ENCODE measurements at regions not wholly inside any gene's neighbourhood (a gene's known extent, or its start where the extent isn't known, plus 50 kb on each side); places are given as distances from the start of the nearest gene placed in this dataset.
"Not testable (repeated sequence)": the region's sequence is repeated elsewhere in the genome, so short reads cannot be mapped to it uniquely, and the experiment has no call there.

- POLR2A ChIA-PET: interaction anchor here (0.6 kb wide), 1 partner anchor 86 kb away, joined by 3 read pairs; no protein-coding TSS in a partner anchor
- Histone ChIP-seq H3K9me2 (ENCODE audit: insufficient read depth, low read length) (no peaks in the 10 kb centered on the region), H3K9me3 (ENCODE audit: low read length) (no peaks in the 10 kb centered on the region), H3K36me3 (ENCODE audit: insufficient read depth, low read length) (no peaks in the 10 kb centered on the region), H3K4me2 (ENCODE audit: low read length) (no peak overlapping the region), H3K4me1 (ENCODE audit: insufficient read depth, low read length, poor library complexity, severe bottlenecking) (peaks cover 9% of the 10 kb centered on the region), H2AFZ (ENCODE audit: low read length) (no peak overlapping the region), H4K20me1 (ENCODE audit: insufficient read depth, low read length) (no peaks in the 10 kb centered on the region), H3K79me2 (ENCODE audit: insufficient read depth, low read depth, low read length) (no peaks in the 10 kb centered on the region), H3K4me3 (ENCODE audit: low read depth, low read length, poor library complexity, severe bottlenecking) (no peak overlapping the region), H3K27ac (ENCODE audit: low read depth, low read length, poor library complexity, severe bottlenecking) (no peak overlapping the region)
- CTCF ChIA-PET (ENCODE audit: unreplicated experiment): no interaction called here
- DNase-seq (ENCODE audit: low spot score): no peak
- TF ChIP-seq EZH2phosphoT487 (IDR thresholded peaks at IDR 0.05; ENCODE audit: borderline replicate concordance, low read depth, low read length): no peak
- TF ChIP-seq CTCF (conservative IDR thresholded peaks at IDR 0.05; ENCODE audit: low read length): no peak
- no TSS peak for BruUV-seq (replicated peaks)
- intact Hi-C loops (cut with micrococcal nuclease; ENCODE audit: unreplicated experiment): no loop called here
These were observed 92.3 kb upstream of the TARDBP start for GRCh38 chr1:10920063-10920626.

GRCh38 chr1:10922315-10923060 lies 90.0 kb upstream of the TARDBP start:
- DNase-seq (ENCODE audit: low spot score); H3K9me3 ChIP-seq (ENCODE audit: low read length); CTCF ChIA-PET (ENCODE audit: unreplicated experiment); H2AFZ ChIP-seq (ENCODE audit: low read length); H3K27ac ChIP-seq (ENCODE audit: low read depth, low read length, poor library complexity, severe bottlenecking); H3K36me3 ChIP-seq (ENCODE audit: insufficient read depth, low read length); H3K4me1 ChIP-seq (ENCODE audit: insufficient read depth, low read length, poor library complexity, severe bottlenecking); POLR2A ChIA-PET; H3K4me3 ChIP-seq (ENCODE audit: low read depth, low read length, poor library complexity, severe bottlenecking); BruUV-seq (replicated peaks); intact Hi-C loops (cut with micrococcal nuclease; ENCODE audit: unreplicated experiment); H3K79me2 ChIP-seq (ENCODE audit: insufficient read depth, low read depth, low read length); H3K9me2 ChIP-seq (ENCODE audit: insufficient read depth, low read length); H3K4me2 ChIP-seq (ENCODE audit: low read length); H4K20me1 ChIP-seq (ENCODE audit: insufficient read depth, low read length): not testable (repeated sequence)

- no peaks in the 10 kb centered on the region for H3K79me2 ChIP-seq (ENCODE audit: insufficient read depth, low read depth, low read length)
- no peak overlapping the region for H3K27ac ChIP-seq (ENCODE audit: low read depth, low read length, poor library complexity, severe bottlenecking)
- POLR2A ChIA-PET: interaction anchor here (0.5 kb wide), 1 partner anchor 1410 kb away, joined by 3 read pairs; no protein-coding TSS in a partner anchor
- H3K9me2 ChIP-seq (ENCODE audit: insufficient read depth, low read length): no peaks in the 10 kb centered on the region
- H4K20me1 ChIP-seq (ENCODE audit: insufficient read depth, low read length): no peaks in the 10 kb centered on the region
- H3K4me1 ChIP-seq (ENCODE audit: insufficient read depth, low read length, poor library complexity, severe bottlenecking): no peaks in the 10 kb centered on the region
- CTCF ChIA-PET (ENCODE audit: unreplicated experiment): no interaction called here
- intact Hi-C loops (cut with micrococcal nuclease; ENCODE audit: unreplicated experiment): no loop called here
- no peak overlapping the region for H2AFZ ChIP-seq (ENCODE audit: low read length)
- no peak for TF ChIP-seq EZH2phosphoT487 (IDR thresholded peaks at IDR 0.05; ENCODE audit: borderline replicate concordance, low read depth, low read length)
- no peak for DNase-seq (ENCODE audit: low spot score)
- BruUV-seq (replicated peaks): no TSS peak
- no peaks in the 10 kb centered on the region for H3K9me3 ChIP-seq (ENCODE audit: low read length)
- no peak overlapping the region for H3K4me3 ChIP-seq (ENCODE audit: low read depth, low read length, poor library complexity, severe bottlenecking)
- H3K4me2 ChIP-seq (ENCODE audit: low read length): no peak overlapping the region
- no peaks in the 10 kb centered on the region for H3K36me3 ChIP-seq (ENCODE audit: insufficient read depth, low read length)
These were observed 88.4 kb upstream of the TARDBP start for GRCh38 chr1:10924030-10924429.

Measured in OCI-LY7 (cell line).